IPS-18a (cell line): ENCODE measurements at regions not wholly inside any gene's neighbourhood (a gene's known extent, or its start where the extent isn't known, plus 50 kb on each side); places are given as distances from the start of the nearest gene placed in this dataset.

Source experiments
- H3K27ac ChIP-seq: one replicate; pipeline ENCODE4 v1.5.1; 2013; ENCODE audit warnings: low read length
- H3K27me3 ChIP-seq: one replicate; pipeline ENCODE4 v1.6.1; 2013; ENCODE audit warnings: mild to moderate bottlenecking, low read length; ENCODE audit not compliant: control insufficient read depth, insufficient read depth
- H3K36me3 ChIP-seq: one replicate; pipeline ENCODE4 v1.6.1; 2013; ENCODE audit warnings: low read depth, low read length; ENCODE audit not compliant: control insufficient read depth
- H3K4me1 ChIP-seq: one replicate; pipeline ENCODE4 v1.6.1; 2013; ENCODE audit warnings: low read depth, low read length; ENCODE audit not compliant: control insufficient read depth
- H3K4me3 ChIP-seq: one replicate; pipeline ENCODE4 v1.5.1; 2013; ENCODE audit warnings: low read length
- H3K9ac ChIP-seq: one replicate; pipeline ENCODE4 v1.6.1; 2013; ENCODE audit warnings: mild to moderate bottlenecking, low read length, moderate library complexity
- H3K9me3 ChIP-seq: one replicate; pipeline ENCODE4 v1.6.1; 2013; ENCODE audit warnings: low read depth, low read length; ENCODE audit not compliant: control insufficient read depth

GRCh38 chr7:1380821-1381580 lies 78.3 kb downstream of the MICALL2 start:
- Histone ChIP-seq H3K27ac (no peak overlapping the region), H3K27me3 (peaks cover 13% of the 10 kb centered on the region), H3K4me1 (no peaks in the 10 kb centered on the region), H3K36me3 (no peaks in the 10 kb centered on the region), H3K9ac (no peak overlapping the region), H3K9me3 (no peaks in the 10 kb centered on the region), H3K4me3 (no peak overlapping the region)

- Histone ChIP-seq H3K9me3 (no peaks in the 10 kb centered on the region), H3K27ac (no peak overlapping the region), H3K9ac (no peak overlapping the region), H3K36me3 (no peaks in the 10 kb centered on the region), H3K4me3 (no peak overlapping the region), H3K27me3 (peaks cover 13% of the 10 kb centered on the region), H3K4me1 (no peaks in the 10 kb centered on the region)
These were observed 76.5 kb downstream of the MICALL2 start for GRCh38 chr7:1382553-1383397.

GRCh38 chr7:1383398-1384112 lies 75.7 kb downstream of the MICALL2 start:
- Histone ChIP-seq H3K9ac (no peak overlapping the region), H3K4me3 (no peak overlapping the region), H3K27ac (no peak overlapping the region), H3K9me3 (no peaks in the 10 kb centered on the region), H3K36me3 (no peaks in the 10 kb centered on the region), H3K4me1 (no peaks in the 10 kb centered on the region), H3K27me3 (peaks cover 12% of the 10 kb centered on the region)

GRCh38 chr7:1384113-1384415 lies 75.2 kb downstream of the MICALL2 start:
- Histone ChIP-seq H3K27me3 (peaks cover 6% of the 10 kb centered on the region), H3K4me1 (no peaks in the 10 kb centered on the region), H3K27ac (no peak overlapping the region), H3K9ac (no peak overlapping the region), H3K36me3 (no peaks in the 10 kb centered on the region), H3K4me3 (no peak overlapping the region), H3K9me3 (no peaks in the 10 kb centered on the region)
